Astrocyte (in vitro differentiated cells and primary cell): ENCODE measurements at regions not wholly inside any gene's neighbourhood (a gene's known extent, or its start where the extent isn't known, plus 50 kb on each side); places are given as distances from the start of the nearest gene placed in this dataset.

Experiments used
- DNase-seq: peaks from one replicate; pipeline ENCODE4 v3.0.0-alpha.2; 2010; ENCODE audit warnings: low read depth
- FAIRE-seq: peaks from 2 replicates; lab custom pipeline; 2011; peaks lifted over from hg19 to GRCh38; lab: Jason Lieb, UNC
- H2AFZ ChIP-seq: 2 replicates; pipeline ENCODE4 v1.6.0; 2012; ENCODE audit warnings: low read depth, low read length, inconsistent platforms
- H3K27ac ChIP-seq: 2 replicates; pipeline ENCODE4 v1.5.1; 2011; ENCODE audit warnings: low read depth, low read length, inconsistent platforms
- H3K27me3 ChIP-seq: 2 replicates; pipeline ENCODE4 v1.6.0; 2011; ENCODE audit warnings: low read length, inconsistent platforms; ENCODE audit not compliant: insufficient read depth
- H3K36me3 ChIP-seq: 2 replicates; pipeline ENCODE4 v1.5.1; 2011; ENCODE audit warnings: low read length, inconsistent platforms; ENCODE audit not compliant: insufficient read depth
- H3K4me1 ChIP-seq: 2 replicates; pipeline ENCODE4 v1.5.1; 2011; ENCODE audit warnings: low read length, inconsistent platforms; ENCODE audit not compliant: insufficient read depth
- H3K4me2 ChIP-seq: 2 replicates; pipeline ENCODE4 v1.6.0; 2012; ENCODE audit warnings: low read length, inconsistent platforms
- H3K4me3 ChIP-seq: 2 replicates; pipeline ENCODE4 v1.5.1; 2011; ENCODE audit warnings: low read depth, mild to moderate bottlenecking, low read length, inconsistent platforms; ENCODE audit not compliant: insufficient read depth
- H3K79me2 ChIP-seq: 2 replicates; pipeline ENCODE4 v1.6.0; 2012; ENCODE audit warnings: mild to moderate bottlenecking, low read length, inconsistent platforms; ENCODE audit not compliant: insufficient read depth
- H3K9ac ChIP-seq: 2 replicates; pipeline ENCODE4 v1.6.0; 2012; ENCODE audit warnings: mild to moderate bottlenecking, low read length, inconsistent platforms
- H3K9me3 ChIP-seq: 2 replicates; pipeline ENCODE4 v1.5.1; 2012; ENCODE audit warnings: low read depth, mild to moderate bottlenecking, low read length, inconsistent platforms; ENCODE audit not compliant: insufficient read depth
- H4K20me1 ChIP-seq: 2 replicates; pipeline ENCODE4 v1.6.0; 2012; ENCODE audit warnings: low read length, inconsistent platforms; ENCODE audit not compliant: insufficient read depth
- H3K27ac Mint-ChIP-seq: one replicate; pipeline ENCODE4 v1.8.0; 2021; ENCODE audit warnings: mild to moderate bottlenecking, mixed read lengths; ENCODE audit not compliant: unreplicated experiment
- H3K27me3 Mint-ChIP-seq: one replicate; pipeline ENCODE4 v1.8.0; 2021; ENCODE audit warnings: low read depth, mixed read lengths; ENCODE audit not compliant: unreplicated experiment
- H3K36me3 Mint-ChIP-seq: one replicate; pipeline ENCODE4 v1.8.0; 2021; ENCODE audit warnings: low read depth, mixed read lengths; ENCODE audit not compliant: unreplicated experiment
- H3K4me1 Mint-ChIP-seq: one replicate; pipeline ENCODE4 v1.8.0; 2021; ENCODE audit warnings: low read depth, mixed read lengths; ENCODE audit not compliant: unreplicated experiment
- H3K4me3 Mint-ChIP-seq: one replicate; pipeline ENCODE4 v1.8.0; 2021; ENCODE audit warnings: mild to moderate bottlenecking, moderate library complexity, mixed read lengths; ENCODE audit not compliant: unreplicated experiment
- H3K9me3 Mint-ChIP-seq: one replicate; pipeline ENCODE4 v1.8.0; 2021; ENCODE audit warnings: mild to moderate bottlenecking, mixed read lengths; ENCODE audit not compliant: unreplicated experiment
- EZH2 ChIP-seq: IDR thresholded peaks from 2 replicates; pipeline ENCODE4 v1.6.1; 2012; ENCODE audit warnings: mild to moderate bottlenecking, low read length, inconsistent platforms; ENCODE audit not compliant: insufficient read depth
- TF ChIP-seq, protein P1 (sequence below): IDR thresholded peaks from 2 replicates; pipeline ENCODE4 v1.5.1; 2011; ENCODE audit warnings: low read depth, mild to moderate bottlenecking, inconsistent platforms, low read length, moderate library complexity; ENCODE audit not compliant: insufficient read depth

DNA sequence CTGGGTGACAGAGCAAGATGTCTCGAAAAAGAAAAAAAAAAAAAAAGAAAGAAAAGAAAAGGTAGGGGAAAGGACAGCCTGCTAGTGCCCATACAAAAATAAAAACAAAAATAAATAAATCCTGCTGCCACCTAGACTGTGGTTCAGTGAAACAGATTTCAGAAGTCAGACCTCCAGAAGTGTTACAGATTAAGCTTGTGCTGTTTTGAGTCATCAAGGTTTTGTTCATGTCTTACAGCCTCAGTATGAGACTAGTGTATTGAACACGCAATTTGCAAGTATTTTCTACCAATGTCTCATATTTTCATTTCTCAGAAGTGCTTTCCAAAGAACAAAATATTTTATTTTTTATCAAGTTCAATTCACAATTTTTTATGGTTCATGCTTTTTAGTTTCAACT is 720.4 kb upstream of the GYPC start:
- H3K36me3 Mint-ChIP-seq: no peaks in the 10 kb centered on the region
- no peak overlapping the region for H3K9ac ChIP-seq
- no peaks in the 10 kb centered on the region for H3K79me2 ChIP-seq
- no peak overlapping the region for H3K27ac ChIP-seq
- no peak for DNase-seq
- H3K4me2 ChIP-seq: no peak overlapping the region
- H3K27me3 Mint-ChIP-seq: no peaks in the 10 kb centered on the region
- no peaks in the 10 kb centered on the region for H3K4me1 Mint-ChIP-seq
- TF ChIP-seq, protein P1, sequence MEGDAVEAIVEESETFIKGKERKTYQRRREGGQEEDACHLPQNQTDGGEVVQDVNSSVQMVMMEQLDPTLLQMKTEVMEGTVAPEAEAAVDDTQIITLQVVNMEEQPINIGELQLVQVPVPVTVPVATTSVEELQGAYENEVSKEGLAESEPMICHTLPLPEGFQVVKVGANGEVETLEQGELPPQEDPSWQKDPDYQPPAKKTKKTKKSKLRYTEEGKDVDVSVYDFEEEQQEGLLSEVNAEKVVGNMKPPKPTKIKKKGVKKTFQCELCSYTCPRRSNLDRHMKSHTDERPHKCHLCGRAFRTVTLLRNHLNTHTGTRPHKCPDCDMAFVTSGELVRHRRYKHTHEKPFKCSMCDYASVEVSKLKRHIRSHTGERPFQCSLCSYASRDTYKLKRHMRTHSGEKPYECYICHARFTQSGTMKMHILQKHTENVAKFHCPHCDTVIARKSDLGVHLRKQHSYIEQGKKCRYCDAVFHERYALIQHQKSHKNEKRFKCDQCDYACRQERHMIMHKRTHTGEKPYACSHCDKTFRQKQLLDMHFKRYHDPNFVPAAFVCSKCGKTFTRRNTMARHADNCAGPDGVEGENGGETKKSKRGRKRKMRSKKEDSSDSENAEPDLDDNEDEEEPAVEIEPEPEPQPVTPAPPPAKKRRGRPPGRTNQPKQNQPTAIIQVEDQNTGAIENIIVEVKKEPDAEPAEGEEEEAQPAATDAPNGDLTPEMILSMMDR: no peak
- no peak for TF ChIP-seq EZH2
- no peaks in the 10 kb centered on the region for H4K20me1 ChIP-seq
- no peaks in the 10 kb centered on the region for H3K27me3 ChIP-seq
- H3K9me3 ChIP-seq: no peaks in the 10 kb centered on the region
- no peak overlapping the region for H3K4me3 Mint-ChIP-seq
- no peaks in the 10 kb centered on the region for H3K4me1 ChIP-seq
- no peak overlapping the region for H3K4me3 ChIP-seq
- FAIRE-seq: no peak
- H3K9me3 Mint-ChIP-seq: no peaks in the 10 kb centered on the region
- H3K36me3 ChIP-seq: no peaks in the 10 kb centered on the region
- H3K27ac Mint-ChIP-seq: no peak overlapping the region
- H2AFZ ChIP-seq: no peak overlapping the region

DNA sequence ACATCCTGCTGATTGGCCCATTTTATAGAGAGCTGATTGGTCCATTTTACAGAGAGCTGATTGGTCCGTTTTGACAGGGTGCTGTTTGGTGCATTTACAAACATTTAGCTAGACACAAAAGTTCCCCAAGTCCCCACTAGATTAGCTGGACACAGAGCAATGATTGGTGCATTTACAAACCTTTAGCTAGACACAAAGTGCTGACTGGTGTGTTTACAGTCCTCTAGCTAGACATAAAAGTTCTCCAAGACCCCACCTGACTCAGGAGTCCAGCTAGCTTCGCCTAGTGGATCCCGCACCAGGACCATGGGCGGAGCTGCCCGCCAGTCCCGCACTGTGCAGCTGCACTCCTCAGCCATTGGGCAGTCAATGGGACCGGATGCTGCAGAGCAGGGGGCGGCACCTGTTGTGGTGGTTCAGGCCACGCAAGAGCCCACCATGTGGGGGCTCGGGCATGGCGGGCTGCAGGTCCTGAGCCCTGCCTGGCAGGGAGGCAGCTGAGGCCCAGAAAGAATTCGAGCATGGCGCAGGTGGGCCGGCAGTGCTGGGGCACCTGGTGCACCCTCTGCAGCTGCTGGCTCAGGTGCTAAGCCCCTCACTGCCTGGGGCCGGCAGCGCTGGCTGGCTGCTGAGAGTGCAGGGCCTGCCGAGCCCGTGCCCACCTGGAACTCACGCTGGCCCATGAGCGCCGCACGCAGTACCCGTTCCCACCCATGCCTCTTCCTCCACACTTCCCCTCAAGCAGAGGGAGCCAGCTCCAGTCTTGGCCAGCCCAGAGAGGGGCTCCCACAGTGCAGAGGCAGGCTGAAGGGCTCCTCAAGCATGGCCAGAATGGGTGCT is 713.2 kb upstream of the GYPC start:
- no peak for FAIRE-seq
- no peak overlapping the region for H3K9ac ChIP-seq
- no peak for TF ChIP-seq EZH2
- TF ChIP-seq, protein P1: no peak
- H3K4me1 Mint-ChIP-seq: no peaks in the 10 kb centered on the region
- H3K27me3 Mint-ChIP-seq: no peaks in the 10 kb centered on the region
- H3K36me3 ChIP-seq: no peaks in the 10 kb centered on the region
- H3K36me3 Mint-ChIP-seq: no peaks in the 10 kb centered on the region
- no peak overlapping the region for H3K27ac ChIP-seq
- H3K4me1 ChIP-seq: no peaks in the 10 kb centered on the region
- no peak overlapping the region for H3K4me3 ChIP-seq
- H3K27ac Mint-ChIP-seq: no peak overlapping the region
- no peaks in the 10 kb centered on the region for H3K79me2 ChIP-seq
- no peak overlapping the region for H3K4me2 ChIP-seq
- no peak overlapping the region for H2AFZ ChIP-seq
- H3K9me3 Mint-ChIP-seq: peaks cover 2% of the 10 kb centered on the region
- H3K4me3 Mint-ChIP-seq: no peak overlapping the region
- no peaks in the 10 kb centered on the region for H4K20me1 ChIP-seq
- DNase-seq: no peak
- peaks cover 18% of the 10 kb centered on the region for H3K9me3 ChIP-seq
- no peaks in the 10 kb centered on the region for H3K27me3 ChIP-seq

DNA sequence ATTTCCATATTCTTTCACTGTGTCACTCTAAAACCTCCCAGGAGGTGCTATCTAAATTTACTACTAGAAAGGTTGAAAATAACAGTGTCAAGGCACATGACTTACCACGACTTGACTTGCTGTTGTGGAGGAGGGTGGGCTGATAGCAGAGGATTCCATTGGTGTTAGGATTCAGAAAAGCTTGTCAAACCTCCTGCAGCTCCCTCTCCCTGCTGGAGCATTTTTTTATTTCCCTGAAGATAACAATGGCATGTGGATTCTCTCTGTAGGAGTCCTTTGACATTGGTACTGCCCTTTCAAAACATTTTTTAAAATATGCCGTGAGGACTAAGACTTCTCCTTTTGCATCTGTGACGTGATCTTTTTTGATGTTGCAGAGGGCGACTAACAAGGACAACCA is 696.9 kb upstream of the GYPC start:
- H3K4me2 ChIP-seq: no peak overlapping the region
- no peak for FAIRE-seq
- no peak for DNase-seq
- TF ChIP-seq, protein P1: no peak
- no peak for TF ChIP-seq EZH2
- H3K27me3 ChIP-seq: no peaks in the 10 kb centered on the region
- Mint-ChIP-seq H3K4me1 (no peaks in the 10 kb centered on the region), H3K36me3 (no peaks in the 10 kb centered on the region), H3K4me3 (no peak overlapping the region), H3K9me3 (peaks cover 2% of the 10 kb centered on the region), H3K27me3 (no peaks in the 10 kb centered on the region), H3K27ac (no peak overlapping the region)
- no peak overlapping the region for H3K27ac ChIP-seq
- no peaks in the 10 kb centered on the region for H3K4me1 ChIP-seq
- H3K4me3 ChIP-seq: no peak overlapping the region
- H4K20me1 ChIP-seq: no peaks in the 10 kb centered on the region
- H3K36me3 ChIP-seq: no peaks in the 10 kb centered on the region
- H2AFZ ChIP-seq: no peak overlapping the region
- no peaks in the 10 kb centered on the region for H3K79me2 ChIP-seq
- peaks cover 6% of the 10 kb centered on the region for H3K9me3 ChIP-seq
- H3K9ac ChIP-seq: no peak overlapping the region
